GM12865 (cell line): ENCODE measurements at regions not wholly inside any gene's neighbourhood (a gene's known extent, or its start where the extent isn't known, plus 50 kb on each side); places are given as distances from the start of the nearest gene placed in this dataset.

Source experiments
- DNase-seq: peaks from one replicate; pipeline ENCODE4 v3.0.0; 2010; ENCODE audit warnings: low read depth
- H3K4me3 ChIP-seq: 2 replicates; pipeline ENCODE4 v1.5.1; 2011; ENCODE audit warnings: mild to moderate bottlenecking, low read depth, low read length, control low read depth
- TF ChIP-seq, protein P1 (sequence below): IDR thresholded peaks from 2 replicates; pipeline ENCODE4 v1.5.1; 2011; ENCODE audit warnings: low read length, control low read depth, low read depth, inconsistent platforms; ENCODE audit not compliant: insufficient read depth; ENCODE audit errors: missing control alignments

DNA sequence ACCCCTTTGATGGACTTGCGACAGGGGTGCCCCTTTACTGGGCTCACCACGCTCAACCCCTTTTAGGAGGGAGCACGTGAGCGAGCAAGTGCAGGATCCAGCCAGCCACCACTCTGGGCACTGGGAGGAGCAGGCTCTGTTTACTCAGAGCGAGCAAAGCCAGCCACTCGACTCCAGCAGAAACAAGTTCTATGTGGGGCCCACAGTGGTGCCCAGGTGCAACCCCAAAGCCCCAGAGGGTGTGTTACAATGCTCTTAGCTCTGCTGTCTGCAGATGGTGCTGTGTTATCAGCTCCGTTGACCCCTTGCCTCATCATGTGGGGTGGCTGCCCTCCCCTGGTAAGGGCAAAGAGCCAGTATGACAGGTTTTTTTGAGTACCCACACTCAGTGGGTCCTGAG, 120.3 kb upstream of the SUCLG2 start:
- no peak overlapping the region for H3K4me3 ChIP-seq
- TF ChIP-seq, protein P1, sequence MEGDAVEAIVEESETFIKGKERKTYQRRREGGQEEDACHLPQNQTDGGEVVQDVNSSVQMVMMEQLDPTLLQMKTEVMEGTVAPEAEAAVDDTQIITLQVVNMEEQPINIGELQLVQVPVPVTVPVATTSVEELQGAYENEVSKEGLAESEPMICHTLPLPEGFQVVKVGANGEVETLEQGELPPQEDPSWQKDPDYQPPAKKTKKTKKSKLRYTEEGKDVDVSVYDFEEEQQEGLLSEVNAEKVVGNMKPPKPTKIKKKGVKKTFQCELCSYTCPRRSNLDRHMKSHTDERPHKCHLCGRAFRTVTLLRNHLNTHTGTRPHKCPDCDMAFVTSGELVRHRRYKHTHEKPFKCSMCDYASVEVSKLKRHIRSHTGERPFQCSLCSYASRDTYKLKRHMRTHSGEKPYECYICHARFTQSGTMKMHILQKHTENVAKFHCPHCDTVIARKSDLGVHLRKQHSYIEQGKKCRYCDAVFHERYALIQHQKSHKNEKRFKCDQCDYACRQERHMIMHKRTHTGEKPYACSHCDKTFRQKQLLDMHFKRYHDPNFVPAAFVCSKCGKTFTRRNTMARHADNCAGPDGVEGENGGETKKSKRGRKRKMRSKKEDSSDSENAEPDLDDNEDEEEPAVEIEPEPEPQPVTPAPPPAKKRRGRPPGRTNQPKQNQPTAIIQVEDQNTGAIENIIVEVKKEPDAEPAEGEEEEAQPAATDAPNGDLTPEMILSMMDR, result no peak
- no peak for DNase-seq

DNA sequence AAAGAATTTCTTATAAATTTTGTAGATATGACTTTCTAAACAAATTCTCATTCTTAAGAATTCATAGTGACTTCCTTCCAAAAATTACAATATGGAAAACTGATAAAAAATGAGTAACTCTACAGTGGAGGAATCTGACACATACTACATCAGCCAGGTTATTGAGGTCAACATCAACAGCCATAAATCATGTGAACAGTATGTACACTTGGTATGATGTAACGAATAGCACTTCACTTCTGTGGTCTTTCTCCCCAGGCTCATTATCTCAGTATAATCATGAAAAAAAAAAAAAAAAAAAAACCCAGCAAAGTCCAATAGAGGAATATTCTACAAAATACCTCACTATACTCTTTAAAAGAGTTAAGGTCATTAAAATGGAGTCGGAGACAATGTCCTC, 111.2 kb upstream of the SUCLG2 start:
- no peak overlapping the region for H3K4me3 ChIP-seq
- DNase-seq, result no peak

DNA sequence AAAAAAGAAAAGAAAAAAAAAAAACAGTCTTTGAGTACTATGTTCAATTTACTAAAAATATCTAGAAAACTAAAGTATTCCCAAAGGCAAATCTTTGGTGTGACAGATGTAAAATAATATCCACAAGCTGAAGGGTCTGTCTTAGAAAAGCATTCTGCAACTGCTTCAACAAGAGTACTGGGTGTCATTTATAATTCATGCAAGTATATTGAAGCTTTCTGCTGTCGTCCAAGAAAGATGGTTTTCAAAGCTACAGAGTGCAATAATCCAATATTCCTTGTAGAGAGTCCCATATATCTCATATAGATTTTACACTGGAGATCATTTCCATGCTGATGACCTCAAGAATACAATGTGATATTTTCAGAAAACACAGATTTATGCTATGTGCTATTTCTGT, 90.9 kb upstream of the SUCLG2 start:
- H3K4me3 ChIP-seq, result no peak overlapping the region
- TF ChIP-seq, protein P1, result no peak
- DNase-seq, result no peak

More for the DNA sequence above, 111.2 kb upstream of the SUCLG2 start:
- TF ChIP-seq, protein P1, result no peak

DNA sequence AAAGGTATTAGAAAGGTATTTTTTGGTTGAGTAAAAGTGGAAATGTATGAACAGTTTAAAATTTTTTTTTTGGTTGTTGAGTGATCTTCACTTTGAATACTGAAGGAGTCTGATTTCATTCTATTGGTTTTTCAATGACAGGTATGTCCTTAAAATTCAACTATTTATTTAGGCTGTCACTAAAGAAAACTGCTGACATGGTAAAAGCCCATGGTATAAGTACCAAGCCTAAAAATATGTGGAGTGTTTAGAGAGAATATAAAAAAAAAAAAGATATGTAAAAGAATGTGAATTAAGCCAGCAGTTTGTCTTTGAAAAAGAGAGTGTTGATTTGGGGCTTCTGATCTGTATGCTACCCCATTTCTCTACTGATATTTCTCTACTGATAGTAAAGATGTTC, 90.3 kb upstream of the SUCLG2 start:
- DNase-seq, result no peak

DNA sequence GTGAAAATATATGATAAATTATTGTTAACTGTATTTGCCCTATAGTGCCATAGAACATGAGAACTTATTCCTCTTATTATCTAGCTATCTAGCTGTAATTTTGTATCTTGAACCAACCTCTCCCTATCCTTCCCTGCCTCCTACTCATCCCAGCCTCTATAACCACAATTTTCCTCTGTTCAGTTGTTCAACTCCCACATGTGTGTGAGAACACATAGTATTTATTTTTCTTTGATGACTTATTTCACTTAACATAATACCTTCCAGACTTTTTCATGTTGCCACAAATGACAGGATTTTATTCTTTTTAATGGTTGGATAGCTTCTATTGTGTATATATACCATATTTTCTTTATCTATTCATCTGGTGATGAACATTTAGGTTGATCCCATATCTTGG, 85.4 kb upstream of the SUCLG2 start:
- no peak for DNase-seq
- TF ChIP-seq, protein P1, result no peak
- no peak overlapping the region for H3K4me3 ChIP-seq

More for the DNA sequence above, 90.3 kb upstream of the SUCLG2 start:
- TF ChIP-seq, protein P1, result no peak
- no peak overlapping the region for H3K4me3 ChIP-seq

DNA sequence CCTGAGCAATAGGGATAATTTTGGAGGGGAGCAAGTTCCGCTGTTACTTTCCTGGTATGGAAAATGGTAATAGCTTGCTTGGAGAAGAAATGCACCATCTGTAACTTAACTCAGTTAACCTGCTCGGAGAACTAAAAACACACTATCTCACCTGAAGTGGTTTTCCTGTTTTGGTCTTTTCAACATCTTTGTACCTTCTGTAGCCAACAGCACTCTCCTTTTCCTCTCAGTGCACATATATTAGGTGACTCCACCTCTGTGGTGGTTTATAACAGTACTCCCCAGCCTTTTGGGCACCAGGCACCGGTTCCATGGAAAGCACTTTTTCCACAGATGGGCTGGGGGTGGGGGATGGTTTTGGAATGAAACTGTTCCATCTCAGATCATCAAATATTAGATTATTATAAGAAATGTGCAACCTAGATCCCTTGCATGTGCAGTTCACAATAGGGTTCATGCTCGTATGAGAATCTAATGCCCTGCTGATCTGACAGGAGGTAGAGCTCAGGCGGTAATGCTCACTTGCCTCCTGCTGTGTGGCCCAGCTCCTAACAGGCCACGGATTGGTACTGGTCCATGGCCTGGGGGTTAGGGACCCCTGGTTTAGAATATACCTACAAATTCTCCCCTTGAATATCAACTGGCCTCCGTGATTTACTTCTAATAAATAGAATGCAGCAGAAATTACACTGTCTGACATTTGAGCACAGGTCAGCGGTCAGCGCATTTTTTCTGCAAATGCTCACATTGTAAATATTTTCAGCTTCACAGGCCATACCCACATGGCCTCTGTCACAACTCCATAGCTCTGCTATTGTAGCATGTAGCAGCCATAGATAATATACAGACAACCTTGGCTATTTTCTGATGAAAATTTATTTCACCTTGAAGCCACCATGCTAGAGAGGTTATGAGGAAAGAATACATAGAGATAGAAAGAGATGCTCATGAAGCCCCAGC, 83.8 kb upstream of the SUCLG2 start:
- no peak for DNase-seq
- TF ChIP-seq, protein P1, result no peak
- no peak overlapping the region for H3K4me3 ChIP-seq
